ENCODE measurements at regions not wholly inside any gene's neighbourhood (a gene's known extent, or its start where the extent isn't known, plus 50 kb on each side); places are given as distances from the start of the nearest gene placed in this dataset.

- no peaks in the 10 kb centered on the region for H3K4me1 ChIP-seq (ENCODE audit: insufficient read depth, low read length)
- no peak overlapping the region for H3K4me3 ChIP-seq (ENCODE audit: low read depth in 1 of 2, low read length in 2 of 2)
- no peaks in the 10 kb centered on the region for H3K36me3 ChIP-seq (ENCODE audit: insufficient read depth, low read length)
- H3K27ac ChIP-seq (ENCODE audit: low read depth, low read length): no peak overlapping the region
- H3K9me3 ChIP-seq (ENCODE audit: low read length): no peaks in the 10 kb centered on the region
- no peak overlapping the region for H3K9ac ChIP-seq (ENCODE audit: low read length)
- H3K27me3 ChIP-seq (ENCODE audit: control insufficient read depth in 1 of 2, insufficient read depth in 2 of 2, low read length in 2 of 2): no peaks in the 10 kb centered on the region
Measured at GRCh38 chr1:79614762-79615161, 608.2 kb upstream of the ADGRL4 start.

GRCh38 chr1:79614106-79614505 is 607.6 kb upstream of the ADGRL4 start:
- Histone ChIP-seq H3K9me3 (ENCODE audit: low read length) (no peaks in the 10 kb centered on the region), H3K9ac (ENCODE audit: low read length) (no peak overlapping the region), H3K4me3 (ENCODE audit: low read depth in 1 of 2, low read length in 2 of 2) (no peak overlapping the region), H3K4me1 (ENCODE audit: insufficient read depth, low read length) (no peaks in the 10 kb centered on the region), H3K27me3 (ENCODE audit: control insufficient read depth in 1 of 2, insufficient read depth in 2 of 2, low read length in 2 of 2) (no peaks in the 10 kb centered on the region), H3K27ac (ENCODE audit: low read depth, low read length) (no peak overlapping the region), H3K36me3 (ENCODE audit: insufficient read depth, low read length) (no peaks in the 10 kb centered on the region)

- no peak overlapping the region for H3K27ac ChIP-seq (ENCODE audit: low read depth, low read length)
- H3K36me3 ChIP-seq (ENCODE audit: insufficient read depth, low read length): no peaks in the 10 kb centered on the region
- no peaks in the 10 kb centered on the region for H3K27me3 ChIP-seq (ENCODE audit: control insufficient read depth in 1 of 2, insufficient read depth in 2 of 2, low read length in 2 of 2)
- no peaks in the 10 kb centered on the region for H3K9me3 ChIP-seq (ENCODE audit: low read length)
- H3K4me3 ChIP-seq (ENCODE audit: low read depth in 1 of 2, low read length in 2 of 2): no peak overlapping the region
- no peaks in the 10 kb centered on the region for H3K4me1 ChIP-seq (ENCODE audit: insufficient read depth, low read length)
- no peak overlapping the region for H3K9ac ChIP-seq (ENCODE audit: low read length)
Measured at GRCh38 chr1:79613046-79613445, 606.5 kb upstream of the ADGRL4 start.

- Histone ChIP-seq H3K9ac (ENCODE audit: low read length) (no peak overlapping the region), H3K4me1 (ENCODE audit: insufficient read depth, low read length) (no peaks in the 10 kb centered on the region), H3K36me3 (ENCODE audit: insufficient read depth, low read length) (no peaks in the 10 kb centered on the region), H3K27ac (ENCODE audit: low read depth, low read length) (no peak overlapping the region), H3K27me3 (ENCODE audit: control insufficient read depth in 1 of 2, insufficient read depth in 2 of 2, low read length in 2 of 2) (no peaks in the 10 kb centered on the region), H3K9me3 (ENCODE audit: low read length) (no peaks in the 10 kb centered on the region), H3K4me3 (ENCODE audit: low read depth in 1 of 2, low read length in 2 of 2) (no peak overlapping the region)
Measured at GRCh38 chr1:79604490-79605198, 598.1 kb upstream of the ADGRL4 start.

GRCh38 chr1:79603843-79604242 is 597.3 kb upstream of the ADGRL4 start:
- Histone ChIP-seq H3K9ac (ENCODE audit: low read length) (no peak overlapping the region), H3K9me3 (ENCODE audit: low read length) (no peaks in the 10 kb centered on the region), H3K27ac (ENCODE audit: low read depth, low read length) (no peak overlapping the region), H3K27me3 (ENCODE audit: control insufficient read depth in 1 of 2, insufficient read depth in 2 of 2, low read length in 2 of 2) (no peaks in the 10 kb centered on the region), H3K36me3 (ENCODE audit: insufficient read depth, low read length) (no peaks in the 10 kb centered on the region), H3K4me1 (ENCODE audit: insufficient read depth, low read length) (no peaks in the 10 kb centered on the region), H3K4me3 (ENCODE audit: low read depth in 1 of 2, low read length in 2 of 2) (no peak overlapping the region)

- no peaks in the 10 kb centered on the region for H3K27me3 ChIP-seq (ENCODE audit: control insufficient read depth in 1 of 2, insufficient read depth in 2 of 2, low read length in 2 of 2)
- no peaks in the 10 kb centered on the region for H3K9me3 ChIP-seq (ENCODE audit: low read length)
- H3K9ac ChIP-seq (ENCODE audit: low read length): no peak overlapping the region
- no peaks in the 10 kb centered on the region for H3K36me3 ChIP-seq (ENCODE audit: insufficient read depth, low read length)
- no peak overlapping the region for H3K27ac ChIP-seq (ENCODE audit: low read depth, low read length)
- no peak overlapping the region for H3K4me3 ChIP-seq (ENCODE audit: low read depth in 1 of 2, low read length in 2 of 2)
- H3K4me1 ChIP-seq (ENCODE audit: insufficient read depth, low read length): no peaks in the 10 kb centered on the region
Measured at GRCh38 chr1:79599257-79599656, 592.7 kb upstream of the ADGRL4 start.

GRCh38 chr1:79595931-79596330 is 589.4 kb upstream of the ADGRL4 start:
- Histone ChIP-seq H3K27ac (ENCODE audit: low read depth, low read length) (no peak overlapping the region), H3K36me3 (ENCODE audit: insufficient read depth, low read length) (no peaks in the 10 kb centered on the region), H3K9me3 (ENCODE audit: low read length) (no peaks in the 10 kb centered on the region), H3K9ac (ENCODE audit: low read length) (no peak overlapping the region), H3K27me3 (ENCODE audit: control insufficient read depth in 1 of 2, insufficient read depth in 2 of 2, low read length in 2 of 2) (no peaks in the 10 kb centered on the region), H3K4me1 (ENCODE audit: insufficient read depth, low read length) (no peaks in the 10 kb centered on the region), H3K4me3 (ENCODE audit: low read depth in 1 of 2, low read length in 2 of 2) (no peak overlapping the region)

GRCh38 chr1:79594121-79594698 is 587.7 kb upstream of the ADGRL4 start:
- H3K9me3 ChIP-seq (ENCODE audit: low read length): no peaks in the 10 kb centered on the region
- H3K36me3 ChIP-seq (ENCODE audit: insufficient read depth, low read length): no peaks in the 10 kb centered on the region
- no peak overlapping the region for H3K4me3 ChIP-seq (ENCODE audit: low read depth in 1 of 2, low read length in 2 of 2)
- H3K4me1 ChIP-seq (ENCODE audit: insufficient read depth, low read length): no peaks in the 10 kb centered on the region
- H3K9ac ChIP-seq (ENCODE audit: low read length): no peak overlapping the region
- H3K27me3 ChIP-seq (ENCODE audit: control insufficient read depth in 1 of 2, insufficient read depth in 2 of 2, low read length in 2 of 2): no peaks in the 10 kb centered on the region
- no peak overlapping the region for H3K27ac ChIP-seq (ENCODE audit: low read depth, low read length)

GRCh38 chr1:79592707-79593106 is 586.2 kb upstream of the ADGRL4 start:
- no peaks in the 10 kb centered on the region for H3K27me3 ChIP-seq (ENCODE audit: control insufficient read depth in 1 of 2, insufficient read depth in 2 of 2, low read length in 2 of 2)
- H3K4me1 ChIP-seq (ENCODE audit: insufficient read depth, low read length): no peaks in the 10 kb centered on the region
- H3K36me3 ChIP-seq (ENCODE audit: insufficient read depth, low read length): no peaks in the 10 kb centered on the region
- no peaks in the 10 kb centered on the region for H3K9me3 ChIP-seq (ENCODE audit: low read length)
- H3K9ac ChIP-seq (ENCODE audit: low read length): no peak overlapping the region
- no peak overlapping the region for H3K27ac ChIP-seq (ENCODE audit: low read depth, low read length)
- H3K4me3 ChIP-seq (ENCODE audit: low read depth in 1 of 2, low read length in 2 of 2): no peak overlapping the region

GRCh38 chr1:79588719-79589118 is 582.2 kb upstream of the ADGRL4 start:
- Histone ChIP-seq H3K27me3 (ENCODE audit: control insufficient read depth in 1 of 2, insufficient read depth in 2 of 2, low read length in 2 of 2) (no peaks in the 10 kb centered on the region), H3K4me3 (ENCODE audit: low read depth in 1 of 2, low read length in 2 of 2) (no peak overlapping the region), H3K4me1 (ENCODE audit: insufficient read depth, low read length) (no peaks in the 10 kb centered on the region), H3K27ac (ENCODE audit: low read depth, low read length) (no peak overlapping the region), H3K9ac (ENCODE audit: low read length) (no peak overlapping the region), H3K9me3 (ENCODE audit: low read length) (no peaks in the 10 kb centered on the region), H3K36me3 (ENCODE audit: insufficient read depth, low read length) (no peaks in the 10 kb centered on the region)

- H3K4me3 ChIP-seq (ENCODE audit: low read depth in 1 of 2, low read length in 2 of 2): no peak overlapping the region
- no peaks in the 10 kb centered on the region for H3K4me1 ChIP-seq (ENCODE audit: insufficient read depth, low read length)
- H3K27ac ChIP-seq (ENCODE audit: low read depth, low read length): no peak overlapping the region
- no peaks in the 10 kb centered on the region for H3K9me3 ChIP-seq (ENCODE audit: low read length)
- no peaks in the 10 kb centered on the region for H3K36me3 ChIP-seq (ENCODE audit: insufficient read depth, low read length)
- H3K9ac ChIP-seq (ENCODE audit: low read length): no peak overlapping the region
- no peaks in the 10 kb centered on the region for H3K27me3 ChIP-seq (ENCODE audit: control insufficient read depth in 1 of 2, insufficient read depth in 2 of 2, low read length in 2 of 2)
Measured at GRCh38 chr1:79587229-79587628, 580.7 kb upstream of the ADGRL4 start.

- no peaks in the 10 kb centered on the region for H3K9me3 ChIP-seq (ENCODE audit: low read length)
- H3K27me3 ChIP-seq (ENCODE audit: control insufficient read depth in 1 of 2, insufficient read depth in 2 of 2, low read length in 2 of 2): no peaks in the 10 kb centered on the region
- no peak overlapping the region for H3K27ac ChIP-seq (ENCODE audit: low read depth, low read length)
- no peak overlapping the region for H3K9ac ChIP-seq (ENCODE audit: low read length)
- no peak overlapping the region for H3K4me3 ChIP-seq (ENCODE audit: low read depth in 1 of 2, low read length in 2 of 2)
- no peaks in the 10 kb centered on the region for H3K4me1 ChIP-seq (ENCODE audit: insufficient read depth, low read length)
- no peaks in the 10 kb centered on the region for H3K36me3 ChIP-seq (ENCODE audit: insufficient read depth, low read length)
Measured at GRCh38 chr1:79585801-79586200, 579.3 kb upstream of the ADGRL4 start.
